ENCODE measurements at regions not wholly inside any gene's neighbourhood (a gene's known extent, or its start where the extent isn't known, plus 50 kb on each side); places are given as distances from the start of the nearest gene placed in this dataset.

GRCh38 chr2:215752436-215752835, 260.9 kb downstream of the MREG start:
- DNase-seq (ENCODE audit: low read depth in 2 of 2) = no peak
- no peak for TF ChIP-seq CTCF (IDR thresholded peaks at IDR 0.05; ENCODE audit: low read depth, low read length)
- no peak overlapping the region for H3K4me3 ChIP-seq (replicated peaks in 1 of 2; ENCODE audit: low read depth in 2 of 2, low read length in 2 of 2)

- no peak for TF ChIP-seq CTCF (IDR thresholded peaks at IDR 0.05; ENCODE audit: low read depth, low read length)
- H3K4me3 ChIP-seq (replicated peaks in 1 of 2; ENCODE audit: low read depth in 2 of 2, low read length in 2 of 2) = no peak overlapping the region
- no peak for DNase-seq (ENCODE audit: low read depth in 2 of 2)
These were observed 261.5 kb downstream of the MREG start for GRCh38 chr2:215751911-215752272.

GRCh38 chr2:215751200-215751910, 262.0 kb downstream of the MREG start:
- peak; percentile 60 to 93 for DNase-seq (ENCODE audit: low read depth in 2 of 2)
- H3K4me3 ChIP-seq (replicated peaks in 1 of 2; ENCODE audit: low read depth in 2 of 2, low read length in 2 of 2) = no peak overlapping the region
- TF ChIP-seq CTCF (IDR thresholded peaks at IDR 0.05; ENCODE audit: low read depth, low read length) = no peak

- no peak for DNase-seq (ENCODE audit: low read depth in 2 of 2)
- TF ChIP-seq CTCF (IDR thresholded peaks at IDR 0.05; ENCODE audit: low read depth, low read length) = no peak
- no peak overlapping the region for H3K4me3 ChIP-seq (replicated peaks in 1 of 2; ENCODE audit: low read depth in 2 of 2, low read length in 2 of 2)
These were observed 262.6 kb downstream of the MREG start for GRCh38 chr2:215750763-215751162.

- H3K4me3 ChIP-seq (replicated peaks in 1 of 2; ENCODE audit: low read depth in 2 of 2, low read length in 2 of 2) = no peak overlapping the region
- DNase-seq (ENCODE audit: low read depth in 2 of 2) = peak; percentile 90 to 92
- TF ChIP-seq CTCF (IDR thresholded peaks at IDR 0.05; ENCODE audit: low read depth, low read length) = no peak
These were observed 264.0 kb downstream of the MREG start for GRCh38 chr2:215749092-215749957.

- H3K4me3 ChIP-seq (replicated peaks in 1 of 2; ENCODE audit: low read depth in 2 of 2, low read length in 2 of 2) = no peak overlapping the region
- no peak for TF ChIP-seq CTCF (IDR thresholded peaks at IDR 0.05; ENCODE audit: low read depth, low read length)
- DNase-seq (ENCODE audit: low read depth in 2 of 2) = peak in 1 of 2 donors; percentile 35
These were observed 264.9 kb downstream of the MREG start for GRCh38 chr2:215748446-215748845.
